Epithelial cell of proximal tubule (primary cell): ENCODE measurements at regions not wholly inside any gene's neighbourhood (a gene's known extent, or its start where the extent isn't known, plus 50 kb on each side); places are given as distances from the start of the nearest gene placed in this dataset.

Experiments
- DNase-seq: peaks from one replicate; pipeline ENCODE4 v3.0.0-alpha.2; 2011; ENCODE audit warnings: low read depth
- H3K4me3 ChIP-seq: 2 replicates; pipeline ENCODE4 v1.5.1; 2011; ENCODE audit warnings: low read depth, mild to moderate bottlenecking, low read length
- TF ChIP-seq, protein P1 (sequence below): conservative IDR thresholded peaks from 2 replicates; pipeline ENCODE4 v1.5.1; 2012; ENCODE audit warnings: low read depth, mild to moderate bottlenecking, low read length

- DNase-seq = no peak
- no peak overlapping the region for H3K4me3 ChIP-seq
- TF ChIP-seq, protein P1, sequence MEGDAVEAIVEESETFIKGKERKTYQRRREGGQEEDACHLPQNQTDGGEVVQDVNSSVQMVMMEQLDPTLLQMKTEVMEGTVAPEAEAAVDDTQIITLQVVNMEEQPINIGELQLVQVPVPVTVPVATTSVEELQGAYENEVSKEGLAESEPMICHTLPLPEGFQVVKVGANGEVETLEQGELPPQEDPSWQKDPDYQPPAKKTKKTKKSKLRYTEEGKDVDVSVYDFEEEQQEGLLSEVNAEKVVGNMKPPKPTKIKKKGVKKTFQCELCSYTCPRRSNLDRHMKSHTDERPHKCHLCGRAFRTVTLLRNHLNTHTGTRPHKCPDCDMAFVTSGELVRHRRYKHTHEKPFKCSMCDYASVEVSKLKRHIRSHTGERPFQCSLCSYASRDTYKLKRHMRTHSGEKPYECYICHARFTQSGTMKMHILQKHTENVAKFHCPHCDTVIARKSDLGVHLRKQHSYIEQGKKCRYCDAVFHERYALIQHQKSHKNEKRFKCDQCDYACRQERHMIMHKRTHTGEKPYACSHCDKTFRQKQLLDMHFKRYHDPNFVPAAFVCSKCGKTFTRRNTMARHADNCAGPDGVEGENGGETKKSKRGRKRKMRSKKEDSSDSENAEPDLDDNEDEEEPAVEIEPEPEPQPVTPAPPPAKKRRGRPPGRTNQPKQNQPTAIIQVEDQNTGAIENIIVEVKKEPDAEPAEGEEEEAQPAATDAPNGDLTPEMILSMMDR = no peak
Observed at GRCh38 chr9:81202292-81202691, 487.1 kb downstream of the TLE1 start.

GRCh38 chr9:81195206-81195605 lies 494.1 kb downstream of the TLE1 start:
- DNase-seq = no peak
- TF ChIP-seq, protein P1 = no peak
- no peak overlapping the region for H3K4me3 ChIP-seq

GRCh38 chr9:81193362-81194339 lies 495.7 kb downstream of the TLE1 start:
- no peak overlapping the region for H3K4me3 ChIP-seq
- DNase-seq = no peak
- TF ChIP-seq, protein P1 = no peak

- H3K4me3 ChIP-seq = no peak overlapping the region
- no peak for DNase-seq
- TF ChIP-seq, protein P1 = no peak
Observed at GRCh38 chr9:81191222-81191621, 498.1 kb downstream of the TLE1 start.

DNA sequence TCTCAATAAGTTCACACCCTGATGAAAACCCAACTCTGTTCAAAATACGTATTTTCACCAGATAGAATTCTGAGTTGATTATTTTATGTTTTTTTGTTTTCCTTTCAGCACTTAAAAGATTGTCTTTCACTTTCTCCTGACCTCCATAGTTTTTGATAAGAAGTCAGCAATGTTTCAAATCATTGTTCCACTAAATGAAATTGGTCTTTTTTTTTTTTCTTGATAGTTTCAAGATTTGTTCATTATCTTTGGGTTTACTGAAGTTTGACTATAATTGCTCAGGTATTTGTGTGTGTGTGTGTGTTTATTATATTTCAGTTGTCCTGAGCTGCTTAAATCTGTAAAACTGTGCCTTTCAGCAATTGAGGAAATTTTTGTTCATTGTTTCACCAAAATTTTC lies 498.7 kb downstream of the TLE1 start:
- H3K4me3 ChIP-seq = no peak overlapping the region
- TF ChIP-seq, protein P1 = no peak
- no peak for DNase-seq

DNA sequence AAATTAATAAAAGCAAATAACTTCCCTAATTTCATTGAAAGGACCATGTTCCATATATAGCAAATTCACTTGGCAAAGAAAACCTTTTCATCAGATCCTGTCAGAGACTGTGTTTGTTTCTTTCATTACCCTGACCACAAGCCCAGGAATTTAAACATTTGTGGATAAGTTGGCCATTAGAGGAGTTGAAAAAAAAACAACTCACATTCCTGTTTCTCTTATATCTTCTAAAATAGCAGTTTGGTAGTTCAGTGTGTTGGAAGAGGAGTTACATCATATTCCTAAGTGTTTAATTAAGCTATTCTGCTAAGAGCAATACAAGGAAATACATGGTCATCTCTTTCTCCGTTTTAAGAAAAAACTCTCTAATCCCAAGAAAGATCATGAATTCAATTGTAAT lies 505.6 kb downstream of the TLE1 start:
- no peak overlapping the region for H3K4me3 ChIP-seq
- peak; percentile 44 for DNase-seq
- TF ChIP-seq, protein P1 = no peak

GRCh38 chr9:81182431-81182830 lies 506.9 kb downstream of the TLE1 start:
- DNase-seq = peak; percentile 98
- no peak overlapping the region for H3K4me3 ChIP-seq
- TF ChIP-seq, protein P1 = no peak
